Subcutaneous abdominal adipose tissue (tissue), 5 donors: ENCODE measurements at regions not wholly inside any gene's neighbourhood (a gene's known extent, or its start where the extent isn't known, plus 50 kb on each side); places are given as distances from the start of the nearest gene placed in this dataset.
"Not testable (repeated sequence)": the region's sequence is repeated elsewhere in the genome, so short reads cannot be mapped to it uniquely, and the experiment has no call there.

Experiments
- H3K27ac ChIP-seq: one replicate; pipeline ENCODE4 v1.7.0; 2013; ENCODE audit warnings: low read depth, mild to moderate bottlenecking, inconsistent platforms, low read length, moderate library complexity
- H3K27me3 ChIP-seq, 5 donors: one replicate each; pipeline ENCODE4 v1.7.0; 2013; ENCODE audit warnings: low read length in 5 of 5, inconsistent platforms in 1 of 5; ENCODE audit not compliant: control insufficient read depth in 5 of 5, insufficient read depth in 4 of 5
- H3K36me3 ChIP-seq, 5 donors: one replicate each; pipeline ENCODE4 v1.7.0; 2013; ENCODE audit warnings: low read length in 5 of 5; ENCODE audit not compliant: control insufficient read depth in 5 of 5, insufficient read depth in 5 of 5
- H3K4me1 ChIP-seq, 5 donors: one replicate each; pipeline ENCODE4 v1.7.0; 2013; ENCODE audit warnings: low read length in 5 of 5, mild to moderate bottlenecking in 3 of 5, moderate library complexity in 1 of 5; ENCODE audit not compliant: control insufficient read depth in 5 of 5, insufficient read depth in 5 of 5
- H3K4me3 ChIP-seq, 5 donors: one replicate each; pipeline ENCODE4 v1.7.0; 2013; ENCODE audit warnings: low read length in 5 of 5, low read depth in 1 of 5
- H3K9ac ChIP-seq, 5 donors: one replicate each; pipeline ENCODE4 v1.7.0; 2013; ENCODE audit warnings: low read length in 5 of 5, mild to moderate bottlenecking in 4 of 5, moderate library complexity in 3 of 5
- H3K9me3 ChIP-seq, 5 donors: one replicate each; pipeline ENCODE4 v1.7.0; 2013; ENCODE audit warnings: low read length in 5 of 5; ENCODE audit not compliant: control insufficient read depth in 5 of 5
- donor health status: healthy.
- donor health status: healthy.
- donor health status: healthy.
- donor health status: healthy.
- donor health status: healthy.

DNA sequence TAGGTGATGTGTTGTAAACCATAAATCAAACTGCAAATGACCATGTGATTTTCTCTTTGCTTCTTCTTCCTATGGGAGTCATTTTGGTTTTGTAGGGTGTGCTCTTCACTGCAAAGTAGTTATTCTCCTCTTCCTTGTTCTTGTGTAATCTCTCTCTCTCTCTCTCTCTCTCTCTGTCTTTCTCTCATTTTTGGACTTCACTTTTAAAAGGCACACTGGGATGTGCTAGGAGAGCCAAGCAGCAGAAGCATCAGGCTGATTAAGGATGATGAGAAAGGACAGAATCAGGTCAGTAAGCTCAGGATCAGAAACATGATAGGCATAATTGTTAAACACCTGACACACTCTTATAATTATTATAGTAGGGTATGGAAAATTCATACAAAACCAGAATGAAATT is 505.3 kb upstream of the ZNF608 start:
- no peaks in the 10 kb centered on the region for H3K36me3 ChIP-seq
- H3K4me3 ChIP-seq = no peak overlapping the region
- no peak overlapping the region for H3K27ac ChIP-seq
- peaks cover 0 to 5% (median 0%) of the 10 kb centered on the region in 5 donors for H3K4me1 ChIP-seq
- no peak overlapping the region for H3K9ac ChIP-seq
- peaks cover 0 to 10% (median 5%) of the 10 kb centered on the region in 5 donors for H3K9me3 ChIP-seq
- H3K27me3 ChIP-seq = no peaks in the 10 kb centered on the region

DNA sequence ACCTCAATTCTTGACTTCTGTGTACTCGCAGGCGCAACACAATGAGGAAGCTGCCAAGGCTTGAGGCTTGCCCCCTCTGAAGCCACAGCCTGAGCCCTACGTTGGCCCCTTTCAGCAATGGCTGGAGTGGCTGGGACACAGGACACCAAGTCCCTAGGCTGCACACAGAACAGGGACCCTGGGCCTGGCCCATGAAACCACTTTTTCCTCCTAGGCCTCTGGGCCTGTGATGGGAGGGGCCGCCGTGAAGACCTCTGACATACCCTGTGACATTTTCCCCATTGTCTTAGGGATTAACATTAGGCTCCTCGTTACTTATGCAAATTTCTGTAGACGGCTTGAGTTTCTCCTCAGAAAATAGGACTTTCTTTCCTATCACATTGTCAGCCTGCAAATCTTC is 507.2 kb upstream of the ZNF608 start:
- H3K9ac ChIP-seq, H3K4me1 ChIP-seq, H3K27me3 ChIP-seq, H3K4me3 ChIP-seq, H3K27ac ChIP-seq, H3K36me3 ChIP-seq: not testable (repeated sequence)
- peaks cover 0 to 10% (median 5%) of the 10 kb centered on the region in 5 donors for H3K9me3 ChIP-seq

DNA sequence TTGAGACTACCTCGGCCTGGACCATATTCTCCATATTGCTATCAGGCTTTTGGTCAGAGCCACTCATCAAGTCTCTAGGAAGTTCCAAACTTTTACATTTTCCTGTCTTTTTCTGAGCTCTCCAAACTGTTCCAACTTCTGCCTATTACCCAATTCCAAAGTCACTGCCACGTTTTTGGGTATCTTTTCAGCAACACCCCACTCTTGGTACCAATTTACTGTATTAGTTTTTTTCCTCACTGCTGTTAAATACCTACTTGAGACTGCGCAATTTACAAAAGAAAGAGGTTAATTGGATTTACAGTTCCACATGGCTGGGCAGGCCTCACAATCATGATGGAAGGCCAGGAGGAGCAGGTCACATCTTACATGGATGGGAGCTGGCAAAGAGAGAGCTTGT is 507.8 kb upstream of the ZNF608 start:
- H3K36me3 ChIP-seq = no peaks in the 10 kb centered on the region
- no peaks in the 10 kb centered on the region for H3K27me3 ChIP-seq
- H3K27ac ChIP-seq = no peak overlapping the region
- peaks cover 0 to 7% (median 0%) of the 10 kb centered on the region in 5 donors for H3K4me1 ChIP-seq
- no peak overlapping the region for H3K4me3 ChIP-seq
- peaks cover 0 to 10% (median 5%) of the 10 kb centered on the region in 5 donors for H3K9me3 ChIP-seq
- no peak overlapping the region for H3K9ac ChIP-seq

DNA sequence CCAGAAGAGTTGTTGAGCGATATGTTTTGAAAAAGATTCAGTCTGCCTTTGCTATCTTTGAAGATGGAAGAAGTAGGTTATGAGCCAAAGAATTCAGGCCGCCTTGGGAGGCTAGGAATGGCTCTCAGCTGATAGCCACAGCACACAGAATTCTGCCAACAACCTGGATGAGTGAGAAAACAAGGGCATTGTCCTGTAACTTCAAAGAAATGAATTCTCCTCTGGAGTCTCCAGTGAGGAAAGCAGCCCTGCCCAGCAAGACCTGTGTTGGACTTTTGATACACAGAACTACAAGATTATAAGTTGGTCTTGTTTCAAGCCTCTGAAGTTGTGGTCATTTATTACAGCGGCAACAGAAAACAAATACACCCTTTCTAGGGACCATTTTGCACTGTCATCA is 509.9 kb upstream of the ZNF608 start:
- Histone ChIP-seq H3K27me3 (no peaks in the 10 kb centered on the region), H3K4me1 (peaks cover 0 to 3% (median 0%) of the 10 kb centered on the region in 5 donors), H3K9me3 (peaks cover 0 to 10% (median 5%) of the 10 kb centered on the region in 5 donors), H3K9ac (no peak overlapping the region), H3K27ac (no peak overlapping the region), H3K36me3 (no peaks in the 10 kb centered on the region), H3K4me3 (no peak overlapping the region)

DNA sequence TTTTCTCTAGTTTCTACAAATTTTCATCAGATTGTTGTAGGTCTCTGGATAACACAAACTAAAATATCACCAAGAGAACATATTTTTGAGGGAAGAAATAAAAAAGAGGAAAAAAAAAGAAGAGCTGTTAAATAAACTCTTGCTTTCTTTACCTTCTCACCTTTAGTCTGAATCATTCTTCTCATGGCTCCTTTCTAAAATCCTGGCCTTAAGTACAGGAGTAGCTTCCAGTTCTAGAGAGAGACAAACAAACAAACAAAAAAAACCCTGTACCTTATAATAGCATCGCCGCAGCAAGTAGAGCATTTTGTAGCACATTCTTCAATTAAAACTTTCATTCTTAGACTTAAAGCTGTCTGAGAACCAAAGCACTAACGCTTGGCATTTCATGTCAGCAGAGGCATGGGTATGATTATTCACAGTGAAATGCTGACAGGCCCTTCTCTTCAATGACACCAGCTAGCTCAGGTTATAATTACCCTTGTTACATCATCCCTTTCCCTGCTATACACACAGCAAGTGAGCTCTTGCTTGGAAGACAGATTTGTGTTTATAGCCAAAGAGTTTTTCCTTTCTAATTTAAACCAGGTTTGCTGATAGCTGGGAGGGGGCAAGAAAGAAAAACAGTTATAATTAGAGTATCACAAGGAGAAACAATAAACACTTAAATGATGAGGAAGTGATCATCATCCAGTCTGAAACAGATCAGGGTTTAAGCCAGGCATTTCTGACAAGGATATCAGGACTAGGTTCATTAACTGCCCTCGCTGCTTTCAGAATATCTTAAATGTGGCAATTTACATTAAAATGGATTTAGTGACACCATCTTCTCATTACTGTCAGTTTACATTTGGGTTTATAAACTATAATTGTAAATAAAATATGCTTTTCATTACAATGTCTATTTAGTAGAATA is 510.9 kb upstream of the ZNF608 start:
- peaks cover 0 to 3% (median 0%) of the 10 kb centered on the region in 5 donors for H3K4me1 ChIP-seq
- H3K36me3 ChIP-seq = no peaks in the 10 kb centered on the region
- H3K27ac ChIP-seq = no peak overlapping the region
- no peak overlapping the region for H3K4me3 ChIP-seq
- H3K27me3 ChIP-seq = no peaks in the 10 kb centered on the region
- H3K9me3 ChIP-seq = peaks cover 0 to 10% (median 5%) of the 10 kb centered on the region in 5 donors
- H3K9ac ChIP-seq = no peak overlapping the region

DNA sequence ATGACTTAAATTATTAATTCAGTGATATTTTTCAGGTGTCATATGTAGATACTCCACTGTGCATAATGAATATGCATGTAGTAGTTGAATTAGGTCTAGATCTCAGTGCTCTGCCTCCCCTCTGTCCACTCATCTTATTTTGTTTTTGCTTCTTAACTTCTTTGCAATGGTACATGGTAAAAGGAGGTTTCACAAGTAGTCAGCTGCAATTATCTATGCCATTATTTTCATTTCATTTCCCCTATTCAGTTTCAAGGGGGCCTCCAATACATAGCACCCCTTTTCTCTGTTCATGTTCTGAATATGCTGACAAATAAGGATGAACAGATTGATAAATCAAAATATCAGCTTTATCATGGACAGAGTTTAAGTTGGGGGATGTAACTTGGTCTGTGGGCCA is 511.6 kb upstream of the ZNF608 start:
- Histone ChIP-seq H3K27me3 (no peaks in the 10 kb centered on the region), H3K36me3 (no peaks in the 10 kb centered on the region), H3K4me3 (no peak overlapping the region), H3K4me1 (peaks cover 0 to 3% (median 0%) of the 10 kb centered on the region in 5 donors), H3K27ac (no peak overlapping the region), H3K9me3 (peaks cover 0 to 10% (median 5%) of the 10 kb centered on the region in 5 donors), H3K9ac (no peak overlapping the region)

DNA sequence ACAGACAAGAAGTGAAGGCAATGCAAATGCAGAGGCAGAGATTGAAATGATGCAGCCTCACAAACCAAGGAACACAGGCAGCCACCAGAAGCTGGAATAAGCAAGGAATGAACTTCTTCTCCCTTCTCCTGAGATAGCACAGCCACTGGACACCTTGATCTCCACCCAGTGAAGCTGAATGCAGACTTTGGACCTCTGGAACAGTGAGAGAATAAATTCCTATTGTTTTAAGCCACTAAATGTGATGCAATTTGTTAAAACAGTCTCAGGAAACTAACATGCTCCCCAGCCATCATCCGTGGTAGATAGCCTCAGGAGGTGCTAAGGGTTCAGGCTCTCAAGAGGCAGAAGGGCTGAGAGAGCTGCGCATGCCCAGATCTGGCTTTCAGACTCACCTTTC is 512.2 kb upstream of the ZNF608 start:
- H3K27ac ChIP-seq = no peak overlapping the region
- H3K36me3 ChIP-seq = no peaks in the 10 kb centered on the region
- H3K4me1 ChIP-seq = peaks cover 0 to 3% (median 0%) of the 10 kb centered on the region in 5 donors
- H3K4me3 ChIP-seq = no peak overlapping the region
- H3K9ac ChIP-seq = no peak overlapping the region
- no peaks in the 10 kb centered on the region for H3K27me3 ChIP-seq
- peaks cover 0 to 10% (median 5%) of the 10 kb centered on the region in 5 donors for H3K9me3 ChIP-seq

DNA sequence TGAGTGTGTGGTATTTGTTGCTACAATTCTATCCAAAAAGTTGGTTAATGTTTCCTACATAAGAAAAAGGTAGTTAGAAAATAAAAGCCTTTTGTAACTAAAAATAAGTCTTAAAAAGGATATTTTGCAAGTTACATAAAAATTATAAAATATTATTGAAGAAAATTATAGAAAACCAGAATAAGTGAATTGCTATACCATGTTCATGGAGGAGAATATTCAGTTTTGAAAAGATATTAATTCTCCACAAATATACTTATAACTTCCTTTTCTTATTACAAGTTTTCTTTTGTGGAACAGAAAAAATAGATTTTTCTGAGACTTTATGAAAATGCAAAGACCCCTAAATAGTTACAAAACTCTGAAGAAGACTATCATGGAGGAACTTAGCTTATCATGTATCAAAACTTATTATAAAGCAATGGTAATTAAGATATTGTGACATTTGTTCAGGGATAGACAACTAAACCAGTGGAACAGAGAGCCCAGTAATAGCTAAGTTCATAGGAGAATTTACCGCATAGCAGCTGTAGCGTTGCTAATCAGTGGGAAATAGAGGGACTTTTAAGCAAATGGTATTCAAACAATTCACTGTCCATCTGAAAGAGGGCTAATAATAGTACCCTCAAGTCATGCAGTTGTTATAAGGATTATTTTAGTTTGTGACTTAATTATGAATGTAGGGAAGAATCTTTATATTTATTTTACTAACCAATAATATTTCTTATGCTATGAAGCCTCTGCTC is 515.2 kb upstream of the ZNF608 start:
- peaks cover 0 to 2% (median 0%) of the 10 kb centered on the region in 5 donors for H3K9me3 ChIP-seq
- no peak overlapping the region for H3K27ac ChIP-seq
- H3K4me1 ChIP-seq = peaks cover 0 to 3% (median 0%) of the 10 kb centered on the region in 5 donors
- no peak overlapping the region for H3K9ac ChIP-seq
- no peaks in the 10 kb centered on the region for H3K36me3 ChIP-seq
- H3K4me3 ChIP-seq = no peak overlapping the region
- H3K27me3 ChIP-seq = no peaks in the 10 kb centered on the region

DNA sequence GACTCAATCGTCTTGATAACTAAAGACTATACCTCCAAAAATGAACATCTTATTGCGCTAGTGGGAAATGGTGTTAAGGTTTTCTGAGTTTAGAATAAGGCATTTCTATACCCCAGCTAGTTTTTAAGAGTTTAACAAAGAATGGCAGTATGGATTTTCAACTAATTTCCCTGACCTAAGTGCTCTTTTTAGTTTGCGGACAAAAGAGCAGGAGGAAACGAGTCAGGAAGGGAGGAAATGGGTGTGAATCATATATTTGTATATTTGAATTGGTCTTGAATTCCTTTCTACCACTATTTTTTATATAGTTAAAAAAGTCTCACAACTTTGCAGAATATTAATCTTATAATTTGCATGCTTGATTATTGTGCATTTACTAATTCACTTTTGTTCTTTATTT is 516.3 kb upstream of the ZNF608 start:
- H3K27me3 ChIP-seq = no peaks in the 10 kb centered on the region
- H3K9me3 ChIP-seq = peaks cover 0 to 2% (median 0%) of the 10 kb centered on the region in 5 donors
- no peaks in the 10 kb centered on the region for H3K36me3 ChIP-seq
- no peaks in the 10 kb centered on the region for H3K4me1 ChIP-seq
- H3K4me3 ChIP-seq = no peak overlapping the region
- H3K27ac ChIP-seq = no peak overlapping the region
- H3K9ac ChIP-seq = no peak overlapping the region

DNA sequence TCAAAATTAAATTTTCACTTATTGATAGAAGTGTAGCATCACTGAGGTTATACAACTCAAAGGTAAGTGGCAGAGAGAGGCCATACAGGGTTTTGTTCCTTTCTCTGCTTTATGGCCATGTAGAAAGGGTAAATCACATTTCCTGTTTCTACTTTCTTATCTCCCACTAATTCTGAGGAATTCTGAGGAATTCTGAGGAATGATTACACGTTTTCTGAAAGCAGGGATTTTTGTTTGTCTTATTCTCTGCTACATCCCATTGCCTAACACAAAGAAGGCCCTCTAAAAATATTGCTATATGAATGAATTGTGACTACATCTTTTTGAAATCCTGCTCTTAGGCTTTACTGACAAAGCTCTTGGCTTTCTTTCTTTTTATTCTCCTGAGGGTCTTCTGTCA is 516.9 kb upstream of the ZNF608 start:
- Histone ChIP-seq H3K4me3 (no peak overlapping the region), H3K27ac (no peak overlapping the region), H3K9me3 (peaks cover 0 to 2% (median 0%) of the 10 kb centered on the region in 5 donors), H3K4me1 (no peaks in the 10 kb centered on the region), H3K9ac (no peak overlapping the region), H3K27me3 (no peaks in the 10 kb centered on the region), H3K36me3 (no peaks in the 10 kb centered on the region)
